Trophoblast cell (in vitro differentiated cells and primary cell): ENCODE measurements at regions not wholly inside any gene's neighbourhood (a gene's known extent, or its start where the extent isn't known, plus 50 kb on each side); places are given as distances from the start of the nearest gene placed in this dataset.
"Not testable (repeated sequence)": the region's sequence is repeated elsewhere in the genome, so short reads cannot be mapped to it uniquely, and the experiment has no call there.

Experiments
- DNase-seq, 2 donors: peaks; one replicate each; pipeline ENCODE4 v3.0.0-alpha.2; 2016
- H2AFZ ChIP-seq: 2 replicates; pipeline ENCODE4 v1.6.1; 2013; ENCODE audit warnings: low read length, moderate library complexity, mild to moderate bottlenecking; ENCODE audit not compliant: insufficient read depth, poor library complexity
- H2AK5ac ChIP-seq: 2 replicates; pipeline ENCODE4 v1.6.1; 2013; ENCODE audit warnings: mild to moderate bottlenecking, low read length
- H2BK120ac ChIP-seq: 2 replicates; pipeline ENCODE4 v1.6.1; 2013; ENCODE audit warnings: low read length, mild to moderate bottlenecking, moderate library complexity; ENCODE audit not compliant: insufficient read depth, poor library complexity
- H2BK12ac ChIP-seq: 2 replicates; pipeline ENCODE4 v1.6.1; 2013; ENCODE audit warnings: mild to moderate bottlenecking, low read length, moderate library complexity
- H2BK5ac ChIP-seq: 2 replicates; pipeline ENCODE4 v1.6.1; 2013; ENCODE audit warnings: low read length, low read depth, moderate library complexity, mild to moderate bottlenecking; ENCODE audit not compliant: poor library complexity
- H3K14ac ChIP-seq: 2 replicates; pipeline ENCODE4 v1.6.1; 2013; ENCODE audit warnings: mild to moderate bottlenecking, low read length
- H3K18ac ChIP-seq: 2 replicates; pipeline ENCODE4 v1.6.1; 2013; ENCODE audit warnings: mild to moderate bottlenecking, low read length
- H3K23ac ChIP-seq: 2 replicates; pipeline ENCODE4 v1.6.1; 2013; ENCODE audit warnings: low read length
- H3K27ac ChIP-seq: 2 replicates; pipeline ENCODE4 v1.5.1; 2013; ENCODE audit warnings: low read depth, mild to moderate bottlenecking, inconsistent platforms, low read length, moderate library complexity
- H3K27me3 ChIP-seq: 2 replicates; pipeline ENCODE4 v1.6.1; 2013; ENCODE audit warnings: inconsistent platforms, mild to moderate bottlenecking, low read length, moderate library complexity; ENCODE audit not compliant: insufficient read depth
- H3K36me3 ChIP-seq, 2 experiments: 1 replicate in 1 of 2; 2 replicates in 1 of 2; pipeline ENCODE4 v1.6.1; 2013; ENCODE audit warnings: low read length in 2 of 2, mild to moderate bottlenecking in 2 of 2, moderate library complexity in 1 of 2; ENCODE audit not compliant: insufficient read depth in 2 of 2, control insufficient read depth in 1 of 2
- H3K4ac ChIP-seq: 2 replicates; pipeline ENCODE4 v1.6.1; 2013; ENCODE audit warnings: low read depth, mild to moderate bottlenecking, low read length, moderate library complexity
- H3K4me1 ChIP-seq, 2 experiments: 1 replicate in 1 of 2; 2 replicates in 1 of 2; pipeline ENCODE4 v1.6.1; 2013; ENCODE audit warnings: low read length in 2 of 2, mild to moderate bottlenecking in 2 of 2, moderate library complexity in 1 of 2; ENCODE audit not compliant: insufficient read depth in 2 of 2, control insufficient read depth in 1 of 2
- H3K4me2 ChIP-seq: 2 replicates; pipeline ENCODE4 v1.6.1; 2013; ENCODE audit warnings: inconsistent platforms, mild to moderate bottlenecking, low read length, moderate library complexity
- H3K4me3 ChIP-seq: 2 replicates; pipeline ENCODE4 v1.5.1; 2013; ENCODE audit warnings: mild to moderate bottlenecking, low read depth, low read length, inconsistent platforms
- H3K79me1 ChIP-seq: one replicate; pipeline ENCODE4 v1.6.1; 2013; ENCODE audit warnings: low read length
- H3K79me2 ChIP-seq: 2 replicates; pipeline ENCODE4 v1.6.1; 2013; ENCODE audit warnings: low read length, mild to moderate bottlenecking; ENCODE audit not compliant: control insufficient read depth, insufficient read depth, poor library complexity
- H3K9ac ChIP-seq: 2 replicates; pipeline ENCODE4 v1.6.1; 2013; ENCODE audit warnings: mild to moderate bottlenecking, low read length
- H3K9me3 ChIP-seq: 2 replicates; pipeline ENCODE4 v1.6.1; 2013; ENCODE audit warnings: low read depth, mild to moderate bottlenecking, control low read depth, inconsistent platforms, low read length; ENCODE audit not compliant: insufficient read depth
- H4K12ac ChIP-seq: 2 replicates; pipeline ENCODE4 v1.6.1; 2013; ENCODE audit warnings: low read depth, mild to moderate bottlenecking, low read length, moderate library complexity
- H4K8ac ChIP-seq: 2 replicates; pipeline ENCODE4 v1.6.1; 2013; ENCODE audit warnings: low read depth, mild to moderate bottlenecking, low read length, moderate library complexity
- H4K91ac ChIP-seq: one replicate; pipeline ENCODE4 v1.6.1; 2013; ENCODE audit warnings: low read depth, mild to moderate bottlenecking, low read length, moderate library complexity
- WGBS: extraction: QIAGEN DNeasy Blood & Tissue Kit; methylation state at CpG from one replicate; pipeline ENCODE4 v1.1.7; 2013; ENCODE audit warnings: missing lambda C conversion rate; ENCODE audit not compliant: insufficient read length, insufficient coverage; ENCODE audit errors: extremely low coverage; 5-methylcytosine and 5-hydroxymethylcytosine counted together

- not testable (repeated sequence) for H3K9me3 ChIP-seq, H3K27ac ChIP-seq, H3K4me1 ChIP-seq, H3K14ac ChIP-seq, H4K12ac ChIP-seq, H3K4me2 ChIP-seq, H2BK12ac ChIP-seq, H3K4ac ChIP-seq, H3K36me3 ChIP-seq, DNase-seq, H3K23ac ChIP-seq, H4K8ac ChIP-seq, H2AK5ac ChIP-seq, H3K79me1 ChIP-seq, H3K4me3 ChIP-seq, H3K18ac ChIP-seq, H3K27me3 ChIP-seq, H2BK120ac ChIP-seq, H2BK5ac ChIP-seq, H3K9ac ChIP-seq, H4K91ac ChIP-seq, H2AFZ ChIP-seq, H3K79me2 ChIP-seq
- WGBS = no CpG with 5 or more reads among the region's 7 CpGs
These were observed 129.7 kb upstream of the MTLN start for GRCh38 chr2:110342077-110342476.

GRCh38 chr2:110339126-110339525 is 126.8 kb upstream of the MTLN start:
- H2BK120ac ChIP-seq, H3K4me2 ChIP-seq, H3K9me3 ChIP-seq, DNase-seq, H3K27ac ChIP-seq, H3K36me3 ChIP-seq, H3K14ac ChIP-seq, H3K4ac ChIP-seq, H2BK5ac ChIP-seq, H3K79me1 ChIP-seq, H2BK12ac ChIP-seq, H2AK5ac ChIP-seq, H4K8ac ChIP-seq, H3K79me2 ChIP-seq, H3K9ac ChIP-seq, H3K4me1 ChIP-seq, H3K18ac ChIP-seq, H4K91ac ChIP-seq, H4K12ac ChIP-seq, H2AFZ ChIP-seq, H3K27me3 ChIP-seq, H3K23ac ChIP-seq, H3K4me3 ChIP-seq: not testable (repeated sequence)
- no CpG with 5 or more reads among the region's 2 CpGs for WGBS

- not testable (repeated sequence) for H3K14ac ChIP-seq, H2BK12ac ChIP-seq, H3K4ac ChIP-seq, H3K4me3 ChIP-seq, H2AFZ ChIP-seq, H3K9me3 ChIP-seq, H3K23ac ChIP-seq, H3K18ac ChIP-seq, H3K36me3 ChIP-seq, H3K79me1 ChIP-seq, H3K4me1 ChIP-seq, H2AK5ac ChIP-seq, H3K9ac ChIP-seq, H3K27ac ChIP-seq, H2BK5ac ChIP-seq, H3K79me2 ChIP-seq, H4K12ac ChIP-seq, H4K8ac ChIP-seq, H4K91ac ChIP-seq, H2BK120ac ChIP-seq, H3K27me3 ChIP-seq, H3K4me2 ChIP-seq, DNase-seq
- no CpG with 5 or more reads among the region's 22 CpGs for WGBS
These were observed 126.1 kb upstream of the MTLN start for GRCh38 chr2:110338277-110339003.

- H4K91ac ChIP-seq, H2BK5ac ChIP-seq, H3K4me2 ChIP-seq, H3K4me3 ChIP-seq, H3K14ac ChIP-seq, H3K27me3 ChIP-seq, H4K8ac ChIP-seq, H3K4ac ChIP-seq, H4K12ac ChIP-seq, H3K79me1 ChIP-seq, H2BK120ac ChIP-seq, H3K23ac ChIP-seq, H2AFZ ChIP-seq, H3K18ac ChIP-seq, H3K9me3 ChIP-seq, H2BK12ac ChIP-seq, H3K4me1 ChIP-seq, H3K36me3 ChIP-seq, H3K27ac ChIP-seq, H2AK5ac ChIP-seq, H3K9ac ChIP-seq, H3K79me2 ChIP-seq, DNase-seq: not testable (repeated sequence)
- WGBS = no CpG with 5 or more reads among the region's 5 CpGs
These were observed 123.7 kb upstream of the MTLN start for GRCh38 chr2:110336071-110336470.
